Kidney (tissue), 13 donors: ENCODE measurements at regions not wholly inside any gene's neighbourhood (a gene's known extent, or its start where the extent isn't known, plus 50 kb on each side); places are given as distances from the start of the nearest gene placed in this dataset.
A peak's percentile ranks its signal among the peaks of the same experiment; 100 is the strongest.
"Not testable (repeated sequence)": the region's sequence is repeated elsewhere in the genome, so short reads cannot be mapped to it uniquely, and the experiment has no call there.

Experiments
- DNase-seq, 5 donors: peaks; one replicate each; pipeline ENCODE4 v3.0.0-alpha.2; 2013 to 2020
- FAIRE-seq: peaks from 2 replicates; lab custom pipeline; 2012; peaks lifted over from hg19 to GRCh38; lab: Jason Lieb, UNC
- H3K27ac ChIP-seq, 2 donors: one replicate each; pipeline ENCODE4 v1.7.0; 2013; ENCODE audit warnings: low read depth in 2 of 2, low read length in 2 of 2, inconsistent platforms in 1 of 2
- H3K27me3 ChIP-seq: one replicate; pipeline ENCODE4 v1.7.1; 2013; ENCODE audit warnings: low read length, inconsistent platforms; ENCODE audit not compliant: control insufficient read depth, insufficient read depth
- H3K36me3 ChIP-seq, 3 donors: one replicate each; pipeline versions ENCODE4 v1.7.0 to v1.7.1; 2013; ENCODE audit warnings: low read length in 3 of 3, control low read depth in 1 of 3, inconsistent platforms in 1 of 3; ENCODE audit not compliant: insufficient read depth in 3 of 3, control insufficient read depth in 2 of 3
- H3K4me1 ChIP-seq, 3 donors: one replicate each; pipeline versions ENCODE4 v1.7.0 to v1.7.1; 2013; ENCODE audit warnings: low read length in 3 of 3, inconsistent platforms in 1 of 3, low read depth in 1 of 3; ENCODE audit not compliant: control insufficient read depth in 2 of 3, insufficient read depth in 2 of 3
- H3K4me3 ChIP-seq, 3 donors: one replicate each; pipeline versions ENCODE4 v1.7.0 to v1.8.1; 2013; ENCODE audit warnings: low read length in 3 of 3, control low read depth in 1 of 3, inconsistent platforms in 1 of 3
- H3K9ac ChIP-seq, 3 donors: one replicate each; pipeline versions ENCODE4 v1.7.0 to v1.7.1; 2013; ENCODE audit warnings: low read length in 3 of 3, control low read depth in 1 of 3, inconsistent platforms in 1 of 3
- H3K9me3 ChIP-seq, 3 donors: one replicate each; pipeline versions ENCODE4 v1.7.0 to v1.7.1; 2013; ENCODE audit warnings: low read length in 3 of 3, control low read depth in 1 of 3, inconsistent platforms in 1 of 3; ENCODE audit not compliant: control insufficient read depth in 2 of 3, insufficient read depth in 1 of 3
- intact Hi-C: fragments of 100-400 bp; cut with DNase I; formaldehyde crosslinking; loops from one replicate; pipeline ENCODE4 v1.11.1; 2022
- TF ChIP-seq, protein P1 (sequence below): IDR thresholded peaks from 3 replicates; pipeline ENCODE4 v1.5.1; 2012; ENCODE audit warnings: mild to moderate bottlenecking, moderate library complexity, borderline replicate concordance; ENCODE audit not compliant: insufficient read depth; ENCODE audit errors: extremely low read depth
- donor health status: control.
- donor health status: control.
- donor health status: control.
- donor health status: control.
- donor health status: control.
- donor health status: DM: yes; HTN: yes; CAD: no.
- donor health status: Normal renal cell carcinoma (clear cell type).

DNA sequence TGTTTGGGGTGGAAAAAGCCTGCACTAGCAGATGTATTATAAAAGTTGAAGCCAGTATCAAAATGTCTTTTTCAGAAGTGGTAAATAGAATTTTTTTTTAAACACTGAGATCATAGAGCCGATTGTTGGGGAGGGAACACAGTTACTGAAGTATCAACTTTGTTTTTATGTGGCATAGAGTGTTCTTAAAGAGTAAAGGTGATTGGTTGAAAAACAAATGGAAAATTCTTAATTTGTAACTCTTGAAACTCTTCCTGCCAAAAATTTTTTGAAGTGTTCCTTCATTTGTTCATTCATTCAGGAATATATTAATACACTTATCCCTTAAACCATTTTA lies 83.3 kb downstream of the DISP1 start:
- H3K9me3 ChIP-seq, result no peaks in the 10 kb centered on the region
- intact Hi-C loops, result no loop called here
- peak overlapping the region in 1 of 3 donors; percentile 22 for H3K9ac ChIP-seq
- FAIRE-seq (peak; percentile 19), DNase-seq (no peak)
- no peak overlapping the region for H3K27ac ChIP-seq
- H3K27me3 ChIP-seq, result no peaks in the 10 kb centered on the region
- TF ChIP-seq, protein P1, sequence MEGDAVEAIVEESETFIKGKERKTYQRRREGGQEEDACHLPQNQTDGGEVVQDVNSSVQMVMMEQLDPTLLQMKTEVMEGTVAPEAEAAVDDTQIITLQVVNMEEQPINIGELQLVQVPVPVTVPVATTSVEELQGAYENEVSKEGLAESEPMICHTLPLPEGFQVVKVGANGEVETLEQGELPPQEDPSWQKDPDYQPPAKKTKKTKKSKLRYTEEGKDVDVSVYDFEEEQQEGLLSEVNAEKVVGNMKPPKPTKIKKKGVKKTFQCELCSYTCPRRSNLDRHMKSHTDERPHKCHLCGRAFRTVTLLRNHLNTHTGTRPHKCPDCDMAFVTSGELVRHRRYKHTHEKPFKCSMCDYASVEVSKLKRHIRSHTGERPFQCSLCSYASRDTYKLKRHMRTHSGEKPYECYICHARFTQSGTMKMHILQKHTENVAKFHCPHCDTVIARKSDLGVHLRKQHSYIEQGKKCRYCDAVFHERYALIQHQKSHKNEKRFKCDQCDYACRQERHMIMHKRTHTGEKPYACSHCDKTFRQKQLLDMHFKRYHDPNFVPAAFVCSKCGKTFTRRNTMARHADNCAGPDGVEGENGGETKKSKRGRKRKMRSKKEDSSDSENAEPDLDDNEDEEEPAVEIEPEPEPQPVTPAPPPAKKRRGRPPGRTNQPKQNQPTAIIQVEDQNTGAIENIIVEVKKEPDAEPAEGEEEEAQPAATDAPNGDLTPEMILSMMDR, result no peak
- H3K36me3 ChIP-seq, result no peaks in the 10 kb centered on the region
- peak overlapping the region in 1 of 3 donors; percentile 43 for H3K4me3 ChIP-seq
- H3K4me1 ChIP-seq, result no peaks in the 10 kb centered on the region

DNA sequence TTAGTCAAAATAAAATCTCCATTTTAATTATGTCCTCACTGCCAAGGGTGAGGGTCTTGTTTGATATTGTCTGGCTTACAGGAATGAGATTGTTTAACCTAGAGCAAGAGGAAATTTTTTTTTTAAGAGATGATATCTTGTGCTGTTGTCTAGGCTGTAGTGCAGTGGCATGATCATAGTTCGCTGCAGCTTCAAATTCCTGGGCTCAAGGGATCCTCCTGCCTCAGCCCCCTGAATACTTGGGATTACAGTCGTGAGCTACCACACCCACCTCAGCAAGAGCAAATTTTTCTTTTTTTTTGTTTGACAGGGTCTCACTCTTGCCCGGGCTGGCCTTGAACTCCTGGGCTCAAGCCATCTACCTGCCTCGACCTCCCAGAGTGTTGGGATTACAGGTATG lies 84.6 kb downstream of the DISP1 start:
- Histone ChIP-seq H3K9me3 (no peaks in the 10 kb centered on the region), H3K27me3 (no peaks in the 10 kb centered on the region), H3K9ac (no peak overlapping the region), H3K4me1 (no peaks in the 10 kb centered on the region), H3K36me3 (no peaks in the 10 kb centered on the region), H3K4me3 (no peak overlapping the region), H3K27ac (no peak overlapping the region)
- TF ChIP-seq, protein P1, result no peak
- FAIRE-seq (no peak), DNase-seq (no peak)
- intact Hi-C loops, result no loop called here

DNA sequence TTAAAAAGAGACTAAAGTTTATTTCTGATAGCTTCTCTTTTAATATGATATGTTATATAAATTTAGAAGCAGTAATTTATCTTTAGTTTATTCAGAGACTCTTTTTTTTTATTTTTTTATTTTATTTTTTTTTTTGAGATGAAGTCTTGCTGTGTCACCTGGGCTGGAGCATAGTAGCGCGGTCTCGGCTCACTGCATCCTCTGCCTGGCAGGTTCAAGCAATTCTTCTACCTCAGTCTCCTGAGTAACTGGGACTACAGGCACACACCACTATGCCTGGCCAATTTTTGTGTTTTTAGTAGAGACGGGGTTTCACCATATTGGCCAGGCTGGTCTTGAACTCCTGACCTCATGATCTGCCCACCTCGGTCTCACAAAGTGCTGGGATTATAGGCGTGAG lies 89.6 kb downstream of the DISP1 start:
- no peaks in the 10 kb centered on the region for H3K9me3 ChIP-seq
- DNase-seq, result peak in 2 of 5 donors; percentile 21 to 39
- H3K36me3 ChIP-seq, result no peaks in the 10 kb centered on the region
- no peak overlapping the region for H3K27ac ChIP-seq
- H3K4me3 ChIP-seq, result no peak overlapping the region
- peak; percentile 79 for FAIRE-seq
- H3K9ac ChIP-seq, result no peak overlapping the region
- intact Hi-C loops, result no loop called here
- no peaks in the 10 kb centered on the region for H3K27me3 ChIP-seq
- TF ChIP-seq, protein P1, result no peak
- H3K4me1 ChIP-seq, result no peaks in the 10 kb centered on the region

DNA sequence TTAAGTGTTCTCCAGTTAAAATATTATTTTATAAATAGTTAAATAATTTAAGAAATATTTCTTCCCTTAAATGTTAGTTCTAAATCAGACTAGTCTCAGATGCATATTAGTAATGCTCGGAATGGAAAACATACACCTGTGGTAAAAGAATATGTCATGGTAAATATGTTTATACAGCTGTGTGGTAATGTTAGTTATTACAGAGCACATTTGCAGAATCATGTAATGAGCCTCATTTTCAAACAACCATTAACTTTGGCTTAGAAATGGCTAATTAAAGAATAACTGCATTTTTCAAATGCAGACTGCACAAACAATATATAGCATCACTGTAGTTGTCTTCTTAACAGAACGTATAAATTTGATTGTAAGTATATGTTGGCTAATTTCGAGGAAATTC lies 90.3 kb downstream of the DISP1 start:
- H3K4me1 ChIP-seq, result no peaks in the 10 kb centered on the region
- TF ChIP-seq, protein P1, result no peak
- FAIRE-seq, result no peak

DNA sequence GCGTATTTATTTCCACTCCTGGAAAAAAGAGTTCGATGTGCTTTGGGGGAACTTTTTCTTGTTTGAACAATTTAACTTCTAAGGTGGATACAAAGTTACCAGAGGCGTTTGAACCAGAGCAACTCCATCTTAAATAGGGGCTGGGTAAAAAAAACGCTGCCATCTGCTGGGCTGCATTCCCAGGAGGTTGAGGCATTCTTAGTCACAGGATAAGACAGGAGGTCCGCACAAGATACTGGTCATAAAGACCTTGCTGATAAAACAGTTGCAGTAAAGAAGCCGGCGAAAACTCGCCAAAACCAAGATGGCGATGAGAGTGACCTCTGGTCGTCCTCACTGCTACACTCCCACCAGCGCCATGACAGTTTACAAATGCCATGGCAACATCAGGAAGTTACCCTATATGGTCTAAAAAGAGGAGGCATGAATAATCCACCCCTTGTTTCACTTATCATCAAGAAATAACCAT lies 91.5 kb downstream of the DISP1 start:
- H3K9ac ChIP-seq, H3K4me1 ChIP-seq, intact Hi-C loops, H3K4me3 ChIP-seq, FAIRE-seq, H3K27ac ChIP-seq, H3K9me3 ChIP-seq, DNase-seq, H3K27me3 ChIP-seq, H3K36me3 ChIP-seq: not testable (repeated sequence)

More for the DNA sequence above, 90.3 kb downstream of the DISP1 start:
- Histone ChIP-seq H3K9me3 (no peaks in the 10 kb centered on the region), H3K36me3 (no peaks in the 10 kb centered on the region), H3K9ac (no peak overlapping the region), H3K4me3 (no peak overlapping the region), H3K27ac (no peak overlapping the region), H3K27me3 (no peaks in the 10 kb centered on the region)
- intact Hi-C loops, result no loop called here
- no peak for DNase-seq
